GM18520 (cell line): ENCODE measurements at regions not wholly inside any gene's neighbourhood (a gene's known extent, or its start where the extent isn't known, plus 50 kb on each side); places are given as distances from the start of the nearest gene placed in this dataset.

ENCODE experiments used
- ATAC-seq: cut with Tn5 transposase; IDR thresholded peaks from one replicate; pipeline ENCODE4 v1.9.1; 2021; ENCODE audit not compliant: unreplicated experiment

GRCh38 chr20:52652271-52652670, 319.9 kb upstream of the TSHZ2 start:
- no peak for ATAC-seq

- no peak for ATAC-seq
Measured at GRCh38 chr20:52649727-52650126, 322.4 kb upstream of the TSHZ2 start.

DNA sequence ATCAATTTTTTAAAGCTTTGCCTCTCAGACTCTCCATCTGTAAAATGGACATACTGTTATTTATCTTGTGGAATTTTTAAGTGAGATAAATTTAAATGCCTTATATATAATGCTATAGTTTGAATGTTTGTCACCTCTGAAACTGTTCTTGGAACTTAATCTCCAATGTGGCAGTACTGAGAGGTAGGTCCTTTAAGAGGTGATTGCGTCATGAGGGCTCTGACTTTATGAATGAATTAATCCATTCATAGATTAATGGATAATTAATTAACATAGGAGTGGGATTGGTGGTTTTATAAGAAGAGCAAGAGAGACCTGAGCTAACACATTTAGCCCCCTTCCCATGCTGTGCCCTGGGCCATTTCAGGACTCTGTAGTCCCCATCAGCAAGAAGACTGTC, 326.3 kb upstream of the TSHZ2 start:
- ATAC-seq: no peak

DNA sequence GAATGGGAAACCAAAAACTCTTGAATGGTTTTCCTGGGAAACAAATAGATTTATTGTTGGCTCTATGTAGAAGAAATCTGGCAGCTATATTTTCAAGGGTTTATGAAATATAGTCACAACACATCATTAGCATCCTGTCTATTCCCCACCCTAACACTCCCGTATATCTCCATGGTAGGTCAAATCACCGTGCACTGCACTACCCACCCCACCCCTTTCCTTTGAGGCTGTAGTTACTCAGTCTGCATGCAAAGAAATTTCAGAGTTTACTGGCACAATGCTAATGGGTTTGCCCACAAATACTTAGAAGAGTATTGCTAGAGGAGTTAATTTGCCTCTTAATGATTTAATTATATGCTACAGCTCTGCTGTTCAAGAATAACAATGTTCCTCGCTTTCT, 329.1 kb upstream of the TSHZ2 start:
- no peak for ATAC-seq

GRCh38 chr20:52637201-52637600, 335.0 kb upstream of the TSHZ2 start:
- ATAC-seq: no peak

GRCh38 chr20:52631469-52631868, 340.7 kb upstream of the TSHZ2 start:
- ATAC-seq: no peak

DNA sequence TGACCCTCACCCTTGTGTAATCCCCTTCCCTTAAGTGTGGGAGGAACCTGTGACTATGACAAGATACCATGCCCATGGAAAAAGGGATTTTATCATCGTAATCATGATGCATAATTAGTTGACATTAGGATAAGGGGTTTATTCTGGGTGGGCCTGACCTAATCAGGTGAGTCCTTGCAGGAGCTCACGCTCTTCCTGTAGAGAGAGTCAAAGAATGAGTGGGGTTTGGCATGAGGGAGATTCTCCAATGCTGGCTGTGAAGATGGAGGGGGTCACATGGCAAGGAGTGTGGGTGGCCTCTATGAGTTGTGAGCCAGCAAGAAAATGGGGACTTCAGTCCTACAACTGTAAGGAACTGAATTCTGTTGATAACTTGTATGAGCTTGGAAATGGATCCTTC, 342.0 kb upstream of the TSHZ2 start:
- ATAC-seq: no peak

DNA sequence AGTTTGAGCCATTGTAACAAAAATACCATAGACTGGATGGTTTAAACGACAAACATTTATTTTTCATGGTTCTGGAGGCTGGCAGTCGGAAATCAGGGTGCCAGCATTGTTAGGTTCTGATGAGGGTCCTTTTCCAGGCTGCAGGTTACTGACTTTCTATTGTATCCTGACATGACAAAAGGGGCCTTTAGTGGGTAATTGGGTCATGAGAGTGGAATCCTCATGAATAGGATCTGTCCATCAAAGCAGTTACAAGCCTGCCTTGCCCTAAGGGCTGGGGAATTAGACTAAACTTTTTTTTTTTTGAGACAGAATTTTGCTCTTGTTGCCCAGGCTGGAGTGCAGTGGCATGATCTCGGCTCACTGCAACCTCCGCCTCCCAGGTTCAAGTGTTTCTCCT, 347.9 kb upstream of the TSHZ2 start:
- no peak for ATAC-seq

DNA sequence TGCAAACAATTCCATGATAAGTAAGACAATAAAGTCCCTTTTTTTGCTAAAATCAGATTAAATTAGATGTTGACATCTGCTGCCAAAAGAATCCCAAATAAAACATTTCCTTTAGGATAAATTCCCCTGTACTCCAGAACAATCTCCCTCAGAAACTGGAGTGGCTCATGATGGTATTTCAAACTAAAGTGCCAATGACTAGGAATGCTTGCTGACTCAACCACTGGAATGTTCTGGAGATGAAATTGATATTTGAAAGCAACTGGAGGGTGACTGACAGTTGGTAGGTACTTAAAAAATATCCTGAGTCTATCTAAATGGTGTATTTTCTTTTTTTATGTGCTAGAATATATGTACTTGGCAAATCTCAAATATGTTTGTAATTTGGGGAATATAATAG, 350.1 kb upstream of the TSHZ2 start:
- ATAC-seq: no peak

- no peak for ATAC-seq
Measured at GRCh38 chr20:52621401-52621800, 350.8 kb upstream of the TSHZ2 start.

DNA sequence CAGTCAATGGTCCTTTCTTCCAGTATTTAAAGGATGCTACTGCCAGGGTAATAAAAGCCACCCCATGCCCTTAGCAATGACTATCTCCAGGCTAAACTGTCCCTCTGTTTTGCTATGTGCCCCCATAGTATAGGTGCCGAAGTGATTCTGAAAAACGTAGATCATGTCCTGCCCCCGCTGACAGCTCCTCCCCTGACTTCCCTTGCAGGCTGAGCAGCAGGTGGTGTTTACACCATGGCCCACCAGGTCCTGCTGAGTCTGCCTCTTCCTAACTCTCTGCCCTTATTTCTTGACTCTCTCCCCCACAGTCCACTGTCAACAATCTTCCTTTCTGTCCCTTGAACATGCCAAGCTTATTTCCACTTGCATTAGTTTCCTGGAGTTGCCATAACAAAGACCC, 352.5 kb upstream of the TSHZ2 start:
- no peak for ATAC-seq

DNA sequence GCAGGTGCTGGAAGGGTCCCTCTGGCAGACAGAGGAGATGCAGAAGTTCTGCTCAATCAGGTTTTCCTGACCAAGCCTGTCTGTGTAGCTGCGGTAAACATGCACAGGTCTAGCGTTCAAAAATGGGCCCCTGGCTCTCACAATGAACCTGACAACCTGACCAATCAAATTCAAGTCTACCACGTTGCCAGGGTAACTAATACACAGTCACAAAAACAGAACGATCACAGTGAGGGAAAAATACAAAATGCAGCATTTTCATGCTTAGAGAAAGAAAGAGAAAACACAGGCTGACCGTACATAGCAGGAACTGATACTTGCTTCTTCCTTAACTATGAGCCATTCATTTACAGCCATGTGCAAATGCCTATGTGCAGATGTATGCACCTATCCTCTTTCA, 353.1 kb upstream of the TSHZ2 start:
- no peak for ATAC-seq

DNA sequence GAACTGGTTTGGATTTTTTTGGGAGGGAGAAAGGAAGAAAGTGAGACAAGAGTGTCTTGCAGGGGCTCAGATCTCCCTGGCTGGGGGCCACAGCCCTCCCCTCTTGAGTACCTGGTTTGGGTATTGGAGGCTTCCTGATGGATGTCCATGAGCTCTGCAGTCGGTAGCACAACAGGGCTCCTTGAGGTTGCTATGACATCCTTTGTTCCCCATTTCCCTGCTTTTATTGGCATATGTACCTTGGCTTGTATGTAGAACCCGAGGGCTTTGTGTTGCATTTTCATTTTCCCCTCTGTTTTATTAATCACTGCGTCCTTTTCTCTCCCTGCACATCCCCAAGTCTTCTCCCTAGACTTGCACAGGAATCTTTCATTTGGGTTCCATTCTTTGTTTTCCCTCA, 355.5 kb upstream of the TSHZ2 start:
- ATAC-seq: no peak

- no peak for ATAC-seq
Measured at GRCh38 chr20:52614051-52614863, 357.9 kb upstream of the TSHZ2 start.

DNA sequence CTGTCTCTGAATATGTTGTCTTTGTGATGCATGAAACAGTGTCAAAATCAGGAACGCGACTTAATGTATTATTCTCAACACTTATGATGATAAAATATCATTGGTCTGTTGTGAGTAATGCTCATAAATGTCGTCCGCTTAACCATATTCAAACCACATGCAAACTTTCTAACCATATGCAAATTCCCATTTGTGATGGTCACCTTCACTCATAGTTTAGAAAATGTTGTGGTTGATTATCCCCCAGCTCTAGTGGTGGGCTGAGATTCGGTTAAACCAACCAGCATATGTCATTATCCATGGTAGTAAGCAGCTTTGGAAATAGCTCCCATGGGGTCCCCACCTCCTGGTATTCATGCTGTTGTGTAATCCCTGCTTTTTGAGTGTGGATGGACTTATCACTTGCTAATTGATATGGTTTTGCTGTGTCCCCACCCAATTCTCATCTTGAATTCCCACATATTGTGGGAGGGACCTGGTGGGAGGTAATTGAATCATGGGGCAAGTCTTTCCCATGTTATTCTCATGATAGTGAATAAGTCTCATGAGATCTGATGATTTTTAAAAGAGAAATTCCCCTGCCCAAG, 360.0 kb upstream of the TSHZ2 start:
- ATAC-seq: no peak

- ATAC-seq: no peak
Measured at GRCh38 chr20:52610749-52611148, 361.4 kb upstream of the TSHZ2 start.

- ATAC-seq: no peak
Measured at GRCh38 chr20:52601295-52601971, 370.7 kb upstream of the TSHZ2 start.

- no peak for ATAC-seq
Measured at GRCh38 chr20:52596256-52596655, 375.9 kb upstream of the TSHZ2 start.

DNA sequence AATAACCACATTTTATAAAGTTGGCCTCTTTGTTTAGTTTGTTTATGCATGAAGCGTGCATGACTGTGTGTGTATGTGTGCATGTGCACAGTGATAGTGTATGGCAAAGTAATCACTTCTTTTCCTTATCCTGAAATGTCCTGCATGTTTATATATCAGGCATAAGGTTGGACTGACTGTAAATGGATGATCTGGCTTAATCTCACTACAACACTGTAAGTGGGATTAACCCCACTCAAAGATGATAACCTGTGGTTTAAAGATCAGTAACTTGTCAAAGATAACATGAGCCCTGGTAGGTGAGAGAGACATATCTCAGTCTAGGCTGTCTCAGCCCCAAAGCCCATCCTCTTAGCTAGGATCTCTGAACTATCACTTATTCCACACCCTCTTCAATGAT, 376.6 kb upstream of the TSHZ2 start:
- no peak for ATAC-seq

GRCh38 chr20:52593654-52594053, 378.5 kb upstream of the TSHZ2 start:
- no peak for ATAC-seq

GRCh38 chr20:52592567-52592966, 379.6 kb upstream of the TSHZ2 start:
- no peak for ATAC-seq

- ATAC-seq: no peak
Measured at GRCh38 chr20:52590100-52590499, 382.1 kb upstream of the TSHZ2 start.
